Hepatocyte (in vitro differentiated cells): ENCODE measurements at regions not wholly inside any gene's neighbourhood (a gene's known extent, or its start where the extent isn't known, plus 50 kb on each side); places are given as distances from the start of the nearest gene placed in this dataset.

Source experiments
- DNase-seq: peaks from one replicate; pipeline ENCODE4 v3.0.0-alpha.2; 2016; ENCODE audit warnings: low spot score
- H2AFZ ChIP-seq: fragments of 200-600 bp; sonication (generic); 2 replicates; pipeline ENCODE4 v1.6.0; 2016; ENCODE audit warnings: antibody characterized with exemption, mild to moderate bottlenecking
- H3K27ac ChIP-seq: fragments of 200-600 bp; sonication (generic); 2 replicates; pipeline ENCODE4 v1.5.1; 2016; ENCODE audit warnings: mild to moderate bottlenecking
- H3K27me3 ChIP-seq: fragments of 200-600 bp; sonication (generic); 2 replicates; pipeline ENCODE4 v1.6.1; 2016
- H3K36me3 ChIP-seq: fragments of 200-600 bp; sonication (generic); replicated peaks from 2 replicates; pipeline ENCODE4 v1.5.1; 2016; ENCODE audit warnings: low read depth; ENCODE audit not compliant: insufficient read depth
- H3K4me1 ChIP-seq: fragments of 200-600 bp; sonication (generic); 2 replicates; pipeline ENCODE4 v1.5.1; 2016; ENCODE audit warnings: mild to moderate bottlenecking, moderate library complexity; ENCODE audit not compliant: insufficient read depth
- H3K4me2 ChIP-seq: fragments of 200-600 bp; sonication (generic); 2 replicates; pipeline ENCODE4 v1.6.0; 2016
- H3K4me3 ChIP-seq: fragments of 200-600 bp; sonication (generic); 2 replicates; pipeline ENCODE4 v1.5.1; 2016; ENCODE audit warnings: mild to moderate bottlenecking
- H3K79me2 ChIP-seq: fragments of 200-600 bp; sonication (generic); 2 replicates; pipeline ENCODE4 v1.6.0; 2017; ENCODE audit warnings: mild to moderate bottlenecking
- H3K9me2 ChIP-seq: fragments of 200-600 bp; sonication (generic); replicated peaks from 2 replicates; pipeline ENCODE4 v1.6.0; 2017; ENCODE audit warnings: mild to moderate bottlenecking; ENCODE audit not compliant: insufficient read depth
- H3K9me3 ChIP-seq: fragments of 200-600 bp; sonication (generic); 2 replicates; pipeline ENCODE4 v1.5.1; 2016; ENCODE audit warnings: low read depth, mild to moderate bottlenecking
- H4K20me1 ChIP-seq: fragments of 200-600 bp; sonication (generic); 2 replicates; pipeline ENCODE4 v1.6.0; 2016; ENCODE audit warnings: mild to moderate bottlenecking; ENCODE audit not compliant: insufficient read depth, poor library complexity, severe bottlenecking
- CTCF ChIP-seq: fragments of 200-600 bp; sonication (generic); IDR thresholded peaks from 2 replicates; pipeline ENCODE4 v1.5.1; 2016; ENCODE audit warnings: antibody characterized with exemption, mild to moderate bottlenecking; ENCODE audit not compliant: poor library complexity
- EZH2 ChIP-seq: fragments of 200-600 bp; sonication (generic); IDR thresholded peaks from 2 replicates; pipeline ENCODE4 v1.6.1; 2016; ENCODE audit warnings: antibody characterized with exemption, mild to moderate bottlenecking, borderline replicate concordance
- EZH2phosphoT487 ChIP-seq: fragments of 200-600 bp; sonication (generic); IDR thresholded peaks from one replicate; pipeline ENCODE4 v1.6.1; 2018; ENCODE audit warnings: antibody characterized with exemption, mild to moderate bottlenecking, low read depth, moderate library complexity; ENCODE audit not compliant: unreplicated experiment, severe bottlenecking
- WGBS: methylation state at CpG from one replicate; pipeline ENCODE4 v1.1.6; 2016; ENCODE audit warnings: low lambda C conversion rate; ENCODE audit errors: missing lambda C conversion rate; 5-methylcytosine and 5-hydroxymethylcytosine counted together

- no peaks in the 10 kb centered on the region for H3K9me3 ChIP-seq
- H4K20me1 ChIP-seq: no peaks in the 10 kb centered on the region
- no peak overlapping the region for H3K4me3 ChIP-seq
- 78% methylated on average over 2 of the region's 2 CpGs for WGBS
- DNase-seq: peak; percentile 10
- H3K36me3 ChIP-seq: no peaks in the 10 kb centered on the region
- H2AFZ ChIP-seq: no peak overlapping the region
- no peaks in the 10 kb centered on the region for H3K9me2 ChIP-seq
- H3K4me2 ChIP-seq: no peak overlapping the region
- H3K27me3 ChIP-seq: no peaks in the 10 kb centered on the region
- TF ChIP-seq CTCF (peak; percentile 33), EZH2 (no peak)
- H3K27ac ChIP-seq: no peak overlapping the region
- H3K4me1 ChIP-seq: no peaks in the 10 kb centered on the region
- H3K79me2 ChIP-seq: no peaks in the 10 kb centered on the region
Observed at GRCh38 chr9:103789686-103790085, 304.4 kb upstream of the SMC2 start.

- DNase-seq: peak; percentile 15
- H3K4me3 ChIP-seq: no peak overlapping the region
- no peaks in the 10 kb centered on the region for H3K9me3 ChIP-seq
- no peaks in the 10 kb centered on the region for H3K27me3 ChIP-seq
- H4K20me1 ChIP-seq: no peaks in the 10 kb centered on the region
- H3K36me3 ChIP-seq: no peaks in the 10 kb centered on the region
- no peaks in the 10 kb centered on the region for H3K79me2 ChIP-seq
- no peaks in the 10 kb centered on the region for H3K9me2 ChIP-seq
- no peak overlapping the region for H3K27ac ChIP-seq
- H2AFZ ChIP-seq: peak overlapping the region; percentile 8
- no peak overlapping the region for H3K4me2 ChIP-seq
- H3K4me1 ChIP-seq: no peaks in the 10 kb centered on the region
- WGBS: 63% methylated on average over 1 of the region's 1 CpG
- TF ChIP-seq CTCF (no peak), EZH2 (no peak), EZH2phosphoT487 (no peak)
Observed at GRCh38 chr9:103798620-103799019, 295.5 kb upstream of the SMC2 start.

- 87% methylated on average over 1 of the region's 1 CpG for WGBS
Observed at GRCh38 chr9:103799959-103800358, 294.1 kb upstream of the SMC2 start.

More at GRCh38 chr9:103799959-103800358, 294.1 kb upstream of the SMC2 start:
- no peak for TF ChIP-seq EZH2phosphoT487
- no peak for TF ChIP-seq CTCF
- TF ChIP-seq EZH2: no peak
- Histone ChIP-seq H3K27me3 (no peaks in the 10 kb centered on the region), H4K20me1 (no peaks in the 10 kb centered on the region), H2AFZ (no peak overlapping the region), H3K9me3 (no peaks in the 10 kb centered on the region), H3K79me2 (no peaks in the 10 kb centered on the region), H3K4me1 (no peaks in the 10 kb centered on the region), H3K36me3 (no peaks in the 10 kb centered on the region), H3K4me3 (no peak overlapping the region), H3K27ac (no peak overlapping the region), H3K4me2 (no peak overlapping the region), H3K9me2 (no peaks in the 10 kb centered on the region)
- no peak for DNase-seq
